Activated gamma-delta T cell treated with Interleukin-2 at 50 U/mL for 16 hours (primary cell): ENCODE measurements at regions not wholly inside any gene's neighbourhood (a gene's known extent, or its start where the extent isn't known, plus 50 kb on each side); places are given as distances from the start of the nearest gene placed in this dataset.
"Not testable (repeated sequence)": the region's sequence is repeated elsewhere in the genome, so short reads cannot be mapped to it uniquely, and the experiment has no call there.

Experiments
- DNase-seq: peaks from one replicate; pipeline ENCODE4 v3.0.0-alpha.2; 2020

DNA sequence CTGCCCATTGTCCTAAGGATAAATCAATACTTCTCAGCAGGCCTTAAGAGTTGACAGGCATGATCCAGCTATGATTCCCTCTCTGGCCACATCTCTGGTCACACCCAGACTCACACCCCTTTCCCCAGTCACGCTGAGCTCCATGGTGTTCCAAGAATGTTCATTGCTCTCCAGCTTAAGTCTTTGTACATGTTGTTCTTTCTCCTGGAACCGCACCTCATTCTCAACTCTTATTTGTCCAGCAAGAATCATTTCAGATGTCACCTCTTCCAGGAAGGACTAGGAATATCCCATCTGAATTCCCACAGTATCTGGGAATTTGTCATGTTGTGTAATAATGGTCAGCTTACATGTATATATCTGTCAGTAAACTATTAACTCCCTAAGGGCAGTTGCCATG is 118.3 kb upstream of the GALNT15 start:
- DNase-seq: no peak

DNA sequence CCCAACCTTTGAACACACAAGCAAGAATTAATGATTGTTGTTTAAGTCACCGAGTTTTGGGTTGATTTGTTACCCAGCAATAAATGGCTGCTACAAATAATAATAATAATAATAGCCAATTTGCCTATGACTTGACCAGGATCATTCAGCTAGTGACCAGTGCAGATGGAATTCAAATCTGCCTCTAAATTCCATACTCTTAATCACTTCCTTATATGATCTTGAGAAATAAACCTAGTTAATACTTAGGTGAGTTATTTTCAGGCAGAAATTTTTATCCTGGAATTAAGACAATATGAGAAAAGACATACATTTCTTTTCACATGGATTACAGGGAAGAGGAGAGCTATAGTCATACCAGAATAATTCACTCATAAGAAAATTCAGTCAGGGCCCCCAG is 116.0 kb upstream of the GALNT15 start:
- DNase-seq: no peak

DNA sequence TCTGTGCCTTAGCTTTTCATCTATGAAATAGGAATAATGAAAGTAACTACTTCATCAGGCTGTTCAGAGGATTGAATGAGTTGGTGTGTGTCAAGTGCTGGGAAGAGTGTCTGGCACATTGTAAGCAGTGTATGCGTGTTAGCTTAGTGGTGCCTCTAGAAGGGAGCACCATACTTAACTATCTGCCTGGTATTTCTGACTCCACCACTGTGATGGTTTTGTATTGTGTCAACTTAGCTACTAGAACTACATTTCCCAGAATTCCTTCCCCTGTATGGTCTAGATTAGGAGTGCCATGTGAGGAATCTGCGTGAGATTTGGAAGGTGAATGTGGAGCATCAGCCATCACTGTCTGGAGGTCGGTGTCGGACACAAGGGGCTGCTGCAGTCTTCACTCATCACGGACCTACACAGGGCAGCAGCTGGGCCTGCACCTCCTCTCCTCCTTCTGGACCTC is 115.4 kb upstream of the GALNT15 start:
- no peak for DNase-seq

DNA sequence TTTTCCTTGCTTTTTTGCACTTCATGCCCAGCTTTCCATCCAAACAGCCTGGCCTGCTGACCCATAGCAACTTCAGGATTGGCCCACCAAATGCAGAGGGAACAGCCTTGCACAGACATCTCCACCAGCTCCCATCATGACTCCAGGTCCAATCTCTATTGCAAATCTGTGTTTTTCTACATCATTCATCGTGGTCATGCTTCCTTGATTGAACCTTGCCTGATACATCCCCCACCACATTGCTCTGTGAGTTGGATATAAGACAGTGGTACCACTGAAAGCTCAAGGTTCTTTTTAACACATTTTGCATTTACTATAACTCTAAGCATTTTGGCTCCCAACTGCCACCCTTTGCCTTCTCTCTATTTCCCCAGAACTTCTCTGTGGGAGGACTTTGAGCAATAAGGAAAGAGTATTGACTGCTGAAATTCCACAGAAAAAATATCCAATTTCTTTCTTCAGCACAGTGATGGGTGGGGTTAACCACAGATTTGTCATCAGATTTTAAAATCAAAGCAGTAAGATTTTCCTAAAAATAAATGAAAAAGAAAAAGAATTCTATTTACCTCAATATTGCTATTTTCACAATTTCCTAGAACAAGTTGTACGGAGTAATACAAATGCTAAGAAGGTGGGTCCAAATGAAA is 114.6 kb upstream of the GALNT15 start:
- DNase-seq: no peak

DNA sequence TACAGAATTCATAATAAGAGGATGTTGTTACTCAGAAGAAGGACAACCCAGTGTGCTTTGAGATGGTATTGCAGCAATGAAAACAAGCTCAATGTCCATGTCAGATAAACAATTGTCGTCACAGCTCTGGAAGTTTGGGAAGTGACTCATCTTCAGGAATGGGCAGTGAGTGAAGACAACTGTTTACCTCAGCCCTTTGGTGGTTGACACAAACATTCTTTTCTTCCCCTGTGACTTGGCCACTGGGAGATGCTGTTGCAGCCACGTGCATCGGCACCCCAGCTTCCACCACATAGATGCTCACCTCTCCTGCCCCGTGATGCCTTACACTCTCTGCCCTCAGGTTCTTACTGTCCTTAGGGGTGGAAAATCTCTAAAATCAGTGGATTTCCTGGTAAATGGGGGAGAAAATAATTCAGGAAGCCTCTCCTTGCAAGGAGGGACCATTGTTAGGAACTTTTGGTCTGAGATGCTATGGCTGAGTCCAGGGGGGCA is 114.1 kb upstream of the GALNT15 start:
- no peak for DNase-seq

DNA sequence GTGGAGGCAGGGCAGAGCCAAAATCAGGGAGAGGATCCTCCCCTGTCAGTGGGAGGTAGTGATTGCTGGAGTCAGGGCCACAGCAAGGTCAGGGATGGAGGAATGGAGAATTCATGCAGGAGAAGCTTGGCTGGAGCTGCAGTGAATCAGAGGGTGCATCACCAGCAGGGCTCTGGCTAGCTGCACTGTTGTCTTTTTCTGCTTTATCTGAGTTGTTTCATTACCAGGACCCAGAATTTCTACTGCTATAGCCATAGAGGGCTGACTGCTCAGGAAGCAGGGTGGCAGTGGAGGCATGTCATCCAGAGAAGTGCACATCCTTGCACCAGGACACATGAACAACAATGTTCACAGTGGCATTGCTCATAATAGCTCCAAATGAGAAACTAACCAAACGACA is 113.5 kb upstream of the GALNT15 start:
- DNase-seq: no peak

DNA sequence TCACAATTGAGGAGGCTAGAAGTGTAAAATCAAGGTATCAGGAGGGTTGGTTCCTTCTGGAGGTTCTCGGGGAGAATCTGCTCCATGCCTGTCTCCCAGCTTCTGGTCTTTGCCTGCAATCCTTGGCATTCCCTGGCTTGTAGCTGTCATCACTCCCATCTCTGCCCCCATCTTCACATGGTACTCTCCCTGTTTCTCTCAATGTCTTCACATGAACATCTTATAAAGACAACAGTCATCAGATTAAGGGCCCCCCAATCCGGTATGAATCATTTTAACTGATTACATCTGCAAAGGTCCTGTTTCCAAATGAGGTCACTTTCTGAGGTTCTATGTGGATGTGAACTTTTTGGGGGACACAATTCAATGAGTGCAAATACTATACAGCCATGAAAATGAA is 113.0 kb upstream of the GALNT15 start:
- DNase-seq: no peak

DNA sequence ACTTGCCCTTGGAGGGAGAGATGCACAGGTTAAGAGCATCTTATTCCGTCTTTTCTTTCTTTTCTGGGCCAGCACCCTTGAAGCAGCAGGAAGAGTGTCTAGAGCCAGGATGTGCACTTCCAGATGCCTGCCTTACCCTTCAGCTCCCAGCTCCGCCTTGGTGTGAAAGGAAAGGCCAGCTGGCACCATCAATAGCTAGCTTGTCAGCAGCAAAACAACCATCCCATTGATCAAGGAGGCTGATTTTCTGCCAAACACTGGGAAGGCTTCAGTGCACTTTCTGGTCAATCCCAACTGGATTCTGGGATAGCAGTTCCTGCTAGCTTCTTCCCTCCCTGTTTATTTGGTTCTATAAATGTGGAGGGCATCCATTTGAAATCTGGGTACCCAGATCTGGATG is 110.9 kb upstream of the GALNT15 start:
- DNase-seq: no peak

DNA sequence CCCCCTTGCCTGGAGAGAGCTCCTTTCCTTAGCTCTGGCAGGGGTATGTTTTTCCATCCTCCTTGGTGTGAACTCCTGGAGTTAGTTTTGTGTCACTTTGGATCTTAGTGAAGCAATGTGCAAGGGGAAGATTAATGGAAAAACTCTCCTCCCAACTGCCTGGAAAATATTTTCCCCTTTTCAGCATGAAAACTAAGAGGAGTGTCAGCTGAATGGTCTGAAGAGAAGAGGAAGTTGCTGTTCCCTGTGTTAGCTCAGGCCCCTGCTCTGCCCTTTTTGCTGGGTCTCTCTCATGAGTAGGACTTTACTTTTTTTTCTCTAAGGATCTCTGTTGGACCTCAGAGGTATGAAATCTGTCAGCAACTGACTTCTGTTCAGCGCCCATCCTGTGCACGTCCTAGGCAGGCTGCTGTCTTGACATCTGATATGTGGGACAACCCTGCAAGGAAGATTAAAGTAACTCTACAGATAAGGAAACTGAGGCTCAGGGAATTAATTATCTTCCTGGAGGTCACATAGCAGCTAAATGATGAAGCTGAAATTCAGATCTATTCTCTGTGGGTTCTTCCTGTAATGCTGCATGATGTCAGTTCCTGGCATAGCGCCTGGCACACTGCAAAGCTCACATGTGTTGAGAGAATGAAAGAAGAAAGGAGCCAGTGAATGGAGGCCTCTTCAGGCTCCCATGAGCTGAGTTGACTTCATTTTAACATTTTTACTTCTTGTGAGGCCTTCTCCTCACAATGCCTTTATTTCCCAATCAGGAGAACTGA is 109.7 kb upstream of the GALNT15 start:
- no peak for DNase-seq

DNA sequence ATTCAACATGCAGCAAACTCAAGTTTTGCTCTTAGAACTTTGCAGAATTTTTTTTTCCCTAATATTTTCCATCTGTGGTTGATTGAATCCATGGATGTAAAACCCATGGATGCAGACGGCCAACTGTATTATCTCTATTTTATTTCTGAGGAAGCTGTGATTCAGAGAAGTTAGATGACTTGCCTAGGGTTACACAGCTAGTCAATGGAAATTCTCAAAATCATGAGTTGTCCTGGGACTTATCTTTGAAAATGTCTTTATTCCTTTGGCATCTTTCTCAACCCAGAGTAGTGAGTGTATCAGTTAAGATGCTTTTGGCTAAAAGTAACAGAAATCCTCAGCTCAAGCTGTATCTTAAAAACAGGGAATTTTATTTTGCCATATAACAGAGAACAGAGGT is 107.9 kb upstream of the GALNT15 start:
- DNase-seq: no peak

DNA sequence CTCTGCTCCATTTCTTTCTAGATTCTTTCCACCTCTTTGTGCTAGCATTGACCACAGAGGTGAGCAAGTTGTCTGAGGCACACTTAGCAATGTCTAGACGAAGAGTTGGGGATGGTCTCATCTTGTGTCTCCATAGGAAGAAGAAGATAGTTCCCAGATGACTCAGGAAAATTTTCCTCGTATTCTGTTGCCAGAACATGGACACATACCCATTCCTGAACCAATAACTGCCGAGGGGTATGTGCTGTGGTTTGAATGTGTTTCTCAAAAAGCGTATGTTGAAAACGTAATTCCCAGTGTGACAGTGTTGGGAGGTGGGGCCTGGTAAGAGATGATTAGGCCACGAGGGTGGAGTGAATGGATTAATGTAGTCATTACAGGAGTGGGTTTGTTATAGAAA is 107.5 kb upstream of the GALNT15 start:
- DNase-seq: no peak

DNA sequence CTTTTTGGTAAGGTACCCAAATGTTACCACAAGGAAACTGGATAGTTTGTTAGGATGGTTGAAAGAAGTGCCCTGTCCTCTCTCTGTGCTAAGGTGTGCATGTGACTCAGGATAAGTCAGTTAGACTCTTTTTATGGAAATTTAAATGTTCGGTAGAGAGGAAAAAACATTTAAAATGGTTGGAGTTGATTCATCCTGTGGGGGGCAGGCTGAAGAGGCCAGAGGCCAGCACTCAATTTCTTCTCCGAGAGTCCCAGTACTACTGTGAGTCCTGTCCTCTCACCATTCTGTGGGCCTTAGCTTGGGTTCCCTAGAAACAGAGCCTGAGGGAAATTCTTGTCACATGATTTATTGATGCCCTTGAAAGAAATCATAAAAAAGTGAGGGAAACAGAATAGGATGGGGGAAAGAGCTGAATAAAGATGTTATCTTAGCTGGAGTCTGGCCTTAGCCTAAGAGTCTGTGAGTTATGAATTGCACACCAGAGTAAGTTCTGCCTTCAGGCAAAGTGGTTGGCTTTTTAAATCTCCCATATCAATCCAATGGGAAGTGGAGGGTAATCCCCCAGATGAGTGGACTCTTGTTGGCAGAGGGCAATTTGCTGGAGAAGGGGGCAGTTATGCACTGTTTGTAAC is 106.5 kb upstream of the GALNT15 start:
- no peak for DNase-seq

DNA sequence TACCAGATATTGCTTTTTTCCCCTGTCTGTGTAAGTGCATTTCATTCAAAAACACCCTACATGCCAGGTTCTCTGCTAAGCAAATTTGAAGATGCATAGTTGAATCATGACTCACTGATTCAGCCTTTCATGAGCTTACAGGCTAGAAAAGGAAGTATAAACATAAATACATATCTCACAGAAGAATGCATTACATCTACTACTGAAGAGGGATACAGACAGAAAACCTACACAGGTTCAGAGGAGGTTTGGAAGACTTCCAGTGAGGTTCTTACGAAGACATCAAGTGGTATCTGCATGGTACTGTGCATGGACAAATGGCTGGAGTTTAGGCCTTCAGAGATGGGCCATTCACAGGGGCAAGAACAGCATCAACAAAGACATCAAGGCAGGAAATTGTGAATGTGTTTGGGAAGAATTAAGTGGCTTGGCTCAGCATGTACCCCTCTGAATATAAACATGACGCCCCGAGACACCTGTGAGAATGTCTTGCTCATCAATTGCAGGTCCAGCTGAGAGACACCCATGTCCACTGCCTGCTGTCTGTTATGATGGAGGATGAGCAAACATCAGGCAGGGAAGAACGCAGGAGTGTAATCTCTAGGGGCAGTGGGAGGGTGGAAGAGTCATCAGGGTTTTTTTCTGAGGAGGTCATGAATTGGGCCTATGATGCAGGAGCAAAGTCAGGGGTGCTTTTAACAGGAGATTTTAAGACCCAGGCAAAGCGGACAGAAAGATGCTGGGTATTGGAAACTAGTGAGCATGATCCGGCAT is 105.1 kb upstream of the GALNT15 start:
- DNase-seq: no peak

DNA sequence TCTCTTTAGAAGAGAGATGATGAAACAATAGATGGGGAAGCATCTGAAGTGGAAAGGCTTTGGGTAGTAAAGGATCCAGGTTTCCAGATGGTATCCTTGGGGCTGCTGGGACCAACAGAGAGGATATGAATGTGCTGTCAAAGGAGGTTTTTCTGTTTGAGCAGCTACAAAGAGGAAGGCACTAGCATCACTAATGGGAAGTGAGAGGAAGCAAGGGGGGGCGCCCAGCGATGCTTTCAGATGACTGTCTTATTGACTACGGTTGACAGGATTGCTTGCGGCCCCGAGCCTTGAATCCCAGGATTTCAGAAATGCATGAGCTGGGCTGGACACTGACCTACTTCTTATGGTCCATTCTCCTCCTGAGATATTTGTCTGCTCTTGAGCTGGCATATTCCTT is 103.8 kb upstream of the GALNT15 start:
- no peak for DNase-seq

DNA sequence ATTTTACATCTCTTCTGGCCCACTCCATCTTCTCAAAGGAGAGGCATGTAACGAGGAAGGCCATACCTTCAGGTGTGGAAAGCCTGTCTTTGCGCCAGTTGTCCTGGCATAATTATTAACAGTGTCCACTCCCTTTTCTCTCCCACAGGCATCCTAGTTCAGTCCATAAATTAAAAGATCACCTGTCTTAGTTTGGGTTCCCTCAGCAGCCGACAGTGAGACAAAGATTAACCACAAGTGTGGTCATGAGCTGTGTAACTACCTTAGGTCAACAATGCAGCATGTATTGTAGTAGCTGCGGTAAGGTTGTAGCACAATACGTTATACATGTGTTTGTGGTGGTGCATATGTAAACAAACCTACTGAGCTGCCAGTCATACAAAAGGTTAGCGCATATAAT is 103.3 kb upstream of the GALNT15 start:
- DNase-seq: no peak

DNA sequence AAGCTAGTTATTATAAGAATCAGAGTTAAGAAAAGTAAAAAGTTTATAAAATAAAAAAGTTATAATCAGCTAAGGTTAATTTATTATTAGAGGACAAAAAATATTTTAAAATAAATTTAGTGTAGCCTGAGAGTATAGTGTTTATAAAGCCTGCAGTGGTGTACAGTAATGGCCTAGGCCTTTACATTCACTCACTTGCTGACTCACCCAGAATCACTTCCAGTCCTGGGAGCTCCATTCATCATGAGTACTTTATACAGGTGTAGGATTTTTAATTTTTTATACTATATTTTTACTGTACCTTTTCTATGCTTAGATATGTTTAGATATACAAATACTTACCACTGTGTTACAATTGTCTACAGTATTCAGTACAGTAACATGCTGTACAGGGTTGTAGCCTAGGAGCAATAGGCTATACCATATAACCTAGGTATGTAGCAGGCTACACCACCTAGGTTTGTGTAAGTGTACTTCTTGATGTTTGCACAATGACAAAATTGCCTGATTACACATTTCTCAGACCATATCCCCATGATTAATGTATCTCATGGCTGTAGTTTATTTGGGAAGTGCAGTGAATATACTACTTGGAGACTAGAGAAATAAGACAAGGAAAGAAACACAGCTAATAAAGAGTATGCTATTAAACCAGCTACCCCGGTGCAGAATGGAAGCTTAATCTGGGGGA is 101.9 kb upstream of the GALNT15 start:
- no peak for DNase-seq

DNA sequence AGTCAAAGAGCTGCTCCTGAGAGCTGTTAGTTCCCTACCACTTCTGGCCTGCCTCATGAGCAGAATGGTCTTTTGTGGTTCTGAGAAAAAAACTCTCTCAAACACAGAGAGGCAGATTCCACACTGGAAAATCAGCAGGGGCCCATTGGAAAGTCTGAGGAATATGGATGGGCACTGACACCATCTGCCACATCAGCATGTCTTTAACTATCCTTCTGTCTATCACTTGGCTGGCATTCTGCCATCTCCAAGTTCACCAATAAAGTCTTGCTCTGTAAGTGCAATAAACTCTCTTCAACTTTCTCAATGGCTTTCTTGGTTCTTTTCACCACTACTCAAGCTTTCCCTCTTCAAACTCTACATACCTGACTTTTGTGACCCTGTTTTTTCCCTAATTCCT is 101.3 kb upstream of the GALNT15 start:
- no peak for DNase-seq

DNA sequence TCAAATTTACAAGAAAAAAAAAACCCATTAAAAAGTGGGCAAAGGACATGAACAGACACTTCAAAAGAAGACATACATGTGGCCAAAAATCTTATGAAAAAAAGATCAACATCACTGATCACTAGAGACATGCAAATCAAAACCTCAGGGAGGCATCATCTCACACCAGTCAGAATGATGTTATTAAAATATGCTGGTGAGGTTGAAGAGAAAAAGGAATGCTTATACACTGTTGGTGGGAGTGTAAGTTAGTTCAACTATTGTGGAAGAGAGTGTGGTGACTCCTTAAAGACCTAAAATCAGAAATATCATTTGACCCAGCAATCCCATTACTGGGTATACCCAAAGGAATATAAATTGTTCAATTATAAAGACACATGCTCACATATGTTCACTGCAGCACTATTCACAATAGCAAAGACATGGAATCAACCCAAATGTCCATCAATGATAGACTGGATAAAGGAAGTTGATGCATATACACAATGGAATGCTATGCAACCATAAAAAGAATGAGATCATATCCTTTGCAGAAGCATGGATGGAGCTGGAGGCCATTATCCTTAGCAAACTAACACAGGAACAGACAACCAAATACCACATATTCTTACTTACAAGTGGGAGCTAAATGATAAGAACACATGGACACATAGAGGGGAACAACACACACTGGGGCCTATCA is 100.3 kb upstream of the GALNT15 start:
- not testable (repeated sequence) for DNase-seq

DNA sequence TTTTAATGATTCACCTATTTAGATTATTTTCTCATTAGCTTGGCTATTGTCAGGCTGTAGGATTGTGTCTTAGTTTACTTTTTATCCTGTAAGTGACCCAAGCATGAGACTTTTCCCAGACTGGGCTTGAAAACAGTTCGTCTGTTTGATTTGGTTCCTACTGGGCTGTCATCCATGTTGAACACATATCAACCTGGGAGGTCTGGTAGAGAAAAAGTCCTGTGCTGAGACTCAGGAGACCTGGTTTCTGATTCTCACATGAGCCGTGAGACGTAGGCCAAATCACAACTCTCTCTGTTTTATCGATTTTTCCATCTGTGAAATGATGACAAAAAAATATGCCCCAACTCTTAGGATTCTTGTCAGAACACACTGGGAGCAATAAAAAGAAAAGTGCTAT is 98.8 kb upstream of the GALNT15 start:
- no peak for DNase-seq

DNA sequence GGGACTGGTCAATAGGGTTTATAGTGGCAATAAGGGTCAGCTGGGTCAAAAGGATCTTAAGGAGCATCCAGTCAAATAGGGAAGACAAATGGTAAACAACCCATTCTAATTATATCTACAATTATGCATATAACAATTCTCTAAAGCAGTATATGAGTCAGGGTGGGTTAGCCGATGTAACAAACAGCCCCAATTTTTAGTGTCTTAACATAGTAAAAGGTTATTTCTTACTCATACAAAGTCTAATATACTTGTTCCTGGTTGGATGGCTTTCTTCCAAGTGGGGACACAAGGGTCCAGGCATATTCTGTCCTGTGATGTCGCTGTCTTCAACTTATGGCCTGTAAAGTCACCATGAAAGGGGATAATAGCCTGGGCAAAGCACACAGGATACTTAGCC is 97.9 kb upstream of the GALNT15 start:
- DNase-seq: no peak

DNA sequence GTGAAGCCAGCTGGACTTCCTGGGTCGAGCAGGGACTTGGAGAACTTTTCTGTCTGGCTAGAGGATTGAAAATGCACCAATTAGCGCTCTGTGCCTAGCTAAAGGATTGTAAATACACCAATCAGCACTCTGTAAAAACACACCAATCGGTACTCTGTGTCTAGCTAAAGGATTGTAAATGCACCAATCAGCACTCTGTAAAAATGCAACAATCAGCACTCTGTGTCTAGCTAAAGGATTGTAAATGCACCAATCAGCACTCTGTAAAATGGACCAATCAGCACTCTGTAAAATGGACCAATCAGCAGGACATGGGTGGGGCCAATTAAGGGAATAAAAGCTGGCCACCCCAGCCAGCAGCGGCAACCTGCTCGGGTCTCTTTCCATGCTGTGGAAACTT is 97.3 kb upstream of the GALNT15 start:
- not testable (repeated sequence) for DNase-seq

DNA sequence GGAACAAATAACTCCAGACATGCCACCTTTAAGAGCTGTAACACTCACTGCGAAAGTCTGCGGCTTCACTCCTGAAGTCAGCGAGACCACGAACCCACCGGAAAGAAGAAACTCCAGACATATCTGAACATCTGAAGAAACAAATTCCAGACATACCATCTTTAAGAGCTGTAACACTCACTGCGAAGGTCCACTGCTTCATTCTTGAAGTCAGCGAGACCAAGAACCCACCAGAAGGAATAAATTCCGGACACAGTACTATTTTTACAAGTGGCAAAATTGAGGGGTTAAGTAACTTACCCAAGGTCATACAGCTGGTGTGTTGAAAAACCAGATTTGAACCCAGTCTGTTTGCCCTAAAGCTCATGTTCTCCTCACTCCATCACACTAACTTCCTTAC is 96.8 kb upstream of the GALNT15 start:
- DNase-seq: not testable (repeated sequence)
